Stimulated activated naive CD8-positive, alpha-beta T cell treated with anti-CD3 and anti-CD28 coated beads, Interleukin-15, Interleukin-2, amounts not matched to agents 100 ng/mL and 50 ng/mL, for 24 hours (primary cell): ENCODE measurements at regions not wholly inside any gene's neighbourhood (a gene's known extent, or its start where the extent isn't known, plus 50 kb on each side); places are given as distances from the start of the nearest gene placed in this dataset.

Source experiments
- H3K27ac Mint-ChIP-seq: one replicate; pipeline ENCODE4 v1.8.0; 2021; ENCODE audit warnings: mild to moderate bottlenecking, mixed read lengths
- H3K27me3 Mint-ChIP-seq: one replicate; pipeline ENCODE4 v1.8.0; 2021; ENCODE audit warnings: mixed read lengths
- H3K36me3 Mint-ChIP-seq: one replicate; pipeline ENCODE4 v1.8.0; 2021; ENCODE audit warnings: low read depth, mixed read lengths
- H3K4me1 Mint-ChIP-seq: one replicate; pipeline ENCODE4 v1.8.0; 2021; ENCODE audit warnings: low read depth, mixed read lengths
- H3K4me3 Mint-ChIP-seq: one replicate; pipeline ENCODE4 v1.8.0; 2021; ENCODE audit warnings: mild to moderate bottlenecking, mixed read lengths
- H3K9me3 Mint-ChIP-seq: one replicate; pipeline ENCODE4 v1.8.0; 2021; ENCODE audit warnings: mixed read lengths

DNA sequence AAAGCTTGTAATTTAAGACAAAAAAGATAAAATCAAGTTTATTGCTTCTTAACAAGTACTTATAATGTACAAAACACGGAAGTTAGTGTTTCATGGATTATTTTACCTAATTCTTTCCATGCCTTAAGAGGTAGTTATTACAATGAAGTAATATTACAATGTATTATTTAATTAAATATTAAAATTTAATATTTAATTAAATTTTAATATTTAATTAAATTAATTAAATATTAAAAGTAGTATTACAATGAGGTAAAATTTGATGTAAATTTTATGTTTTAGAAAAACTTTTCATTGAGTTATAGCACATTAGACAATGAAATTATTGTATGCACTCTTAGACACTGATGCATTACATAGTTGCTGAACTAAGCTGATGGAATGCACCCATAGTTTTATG, 220.7 kb upstream of the NETO1 start:
- H3K27me3 Mint-ChIP-seq = no peaks in the 10 kb centered on the region
- H3K27ac Mint-ChIP-seq = no peak overlapping the region
- H3K36me3 Mint-ChIP-seq = no peaks in the 10 kb centered on the region
- H3K9me3 Mint-ChIP-seq = peaks cover 11% of the 10 kb centered on the region
- no peaks in the 10 kb centered on the region for H3K4me1 Mint-ChIP-seq
- no peak overlapping the region for H3K4me3 Mint-ChIP-seq

DNA sequence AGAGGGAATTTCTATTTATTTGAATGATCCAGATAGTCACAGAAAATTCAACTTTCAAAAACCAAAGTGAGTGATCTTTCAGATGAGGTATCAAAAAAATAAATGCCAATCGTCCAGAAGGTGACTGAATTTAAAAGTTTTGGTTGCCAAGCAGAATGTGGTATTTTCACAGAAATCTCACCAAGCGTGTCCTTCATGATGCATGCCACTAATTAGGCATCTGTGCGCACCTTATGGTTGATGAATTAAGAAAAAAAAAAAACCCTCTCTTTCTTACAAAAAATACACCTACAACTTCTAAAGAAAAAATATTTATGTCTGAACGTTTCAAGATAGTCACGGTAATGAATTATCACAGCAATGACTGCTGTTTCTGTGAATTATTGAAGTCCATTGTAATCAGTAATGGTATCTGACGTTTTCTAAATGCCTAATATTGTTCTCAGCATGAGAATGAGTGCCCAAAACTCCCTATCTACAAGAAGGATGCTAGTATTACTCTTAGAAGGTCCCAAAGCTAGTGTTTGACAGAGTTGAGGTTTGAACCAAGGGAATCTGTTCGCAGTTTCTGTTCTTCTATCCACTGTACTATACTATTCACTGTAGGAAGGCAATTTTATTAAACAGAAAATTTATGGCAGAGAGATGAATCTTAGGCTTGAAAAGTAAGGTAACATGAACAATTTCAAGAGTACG, 219.6 kb upstream of the NETO1 start:
- Mint-ChIP-seq H3K36me3 (no peaks in the 10 kb centered on the region), H3K27ac (no peak overlapping the region), H3K4me3 (no peak overlapping the region), H3K9me3 (peaks cover 11% of the 10 kb centered on the region), H3K4me1 (no peaks in the 10 kb centered on the region), H3K27me3 (no peaks in the 10 kb centered on the region)

DNA sequence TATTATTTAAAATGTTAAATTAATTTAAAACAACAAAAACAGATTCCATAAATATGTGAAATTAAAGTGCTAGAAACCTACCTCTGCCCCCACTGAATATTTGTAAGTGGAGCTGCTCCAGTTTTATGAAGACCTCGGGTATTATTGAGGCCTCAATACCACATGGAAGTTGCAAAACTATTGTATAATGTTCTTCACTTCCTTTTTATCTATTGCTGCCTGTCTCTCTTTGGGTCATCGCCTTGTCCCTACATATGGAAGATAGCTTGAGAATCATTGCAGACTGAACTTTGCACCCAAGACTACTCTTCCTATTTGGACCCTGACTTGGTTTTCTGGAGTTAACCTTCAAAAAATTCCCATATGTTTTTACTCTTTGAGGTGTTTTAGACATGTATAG, 212.1 kb upstream of the NETO1 start:
- Mint-ChIP-seq H3K4me1 (no peaks in the 10 kb centered on the region), H3K4me3 (no peak overlapping the region), H3K27me3 (no peaks in the 10 kb centered on the region), H3K27ac (no peak overlapping the region), H3K9me3 (peaks cover 3% of the 10 kb centered on the region), H3K36me3 (no peaks in the 10 kb centered on the region)

DNA sequence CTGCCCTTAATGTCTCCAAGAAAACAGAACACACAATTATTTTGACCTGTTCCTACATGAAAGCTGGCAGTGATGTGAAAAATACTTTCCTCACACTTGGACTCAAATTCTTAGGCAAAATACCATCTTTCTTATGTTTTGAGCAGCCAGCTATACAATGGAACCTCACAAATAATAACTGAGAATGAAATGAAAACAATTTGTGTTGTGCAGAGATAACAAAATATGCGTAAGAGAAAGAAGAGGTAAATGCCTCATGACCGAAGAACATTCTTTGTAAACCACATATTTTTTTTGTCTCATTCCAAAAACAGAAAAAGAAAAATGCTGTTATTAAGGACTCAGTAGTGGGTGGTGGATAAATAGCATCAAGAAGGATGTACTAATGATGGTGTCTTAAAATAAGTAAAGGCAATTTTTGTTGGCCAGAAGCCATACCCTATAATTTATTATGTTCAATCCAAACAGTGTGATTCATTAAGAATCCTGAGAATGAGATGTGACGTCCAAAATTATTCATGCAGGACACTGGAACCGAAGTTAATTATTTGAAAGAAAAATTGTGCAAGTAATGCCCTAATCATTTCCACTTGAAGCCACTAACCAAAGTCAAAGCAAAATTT, 193.0 kb upstream of the NETO1 start:
- no peak overlapping the region for H3K4me3 Mint-ChIP-seq
- H3K4me1 Mint-ChIP-seq = no peaks in the 10 kb centered on the region
- H3K27me3 Mint-ChIP-seq = no peaks in the 10 kb centered on the region
- no peaks in the 10 kb centered on the region for H3K9me3 Mint-ChIP-seq
- H3K27ac Mint-ChIP-seq = no peak overlapping the region
- no peaks in the 10 kb centered on the region for H3K36me3 Mint-ChIP-seq

- H3K27ac Mint-ChIP-seq = no peak overlapping the region
- H3K4me3 Mint-ChIP-seq = no peak overlapping the region
- H3K27me3 Mint-ChIP-seq = no peaks in the 10 kb centered on the region
- no peaks in the 10 kb centered on the region for H3K36me3 Mint-ChIP-seq
- H3K4me1 Mint-ChIP-seq = no peaks in the 10 kb centered on the region
- no peaks in the 10 kb centered on the region for H3K9me3 Mint-ChIP-seq
Measured at GRCh38 chr18:73059280-73059679, 191.5 kb upstream of the NETO1 start.

DNA sequence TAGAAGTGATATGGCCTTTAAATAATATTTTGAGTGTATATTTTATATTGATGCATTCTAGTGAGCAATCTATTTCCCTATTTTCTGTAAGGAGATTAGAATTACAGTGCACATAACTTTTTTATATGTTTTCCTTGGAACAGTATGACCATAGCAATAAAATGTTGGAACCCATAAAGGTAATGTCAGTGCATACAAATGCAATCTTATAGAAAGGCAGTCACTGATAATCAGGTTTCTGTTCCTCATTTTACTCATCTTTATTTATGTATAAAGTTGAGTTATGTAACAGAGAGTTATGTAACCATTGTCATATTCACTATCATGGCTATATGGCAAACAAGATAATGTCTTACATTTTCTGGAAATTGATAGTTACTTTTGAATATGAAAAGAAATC, 179.9 kb upstream of the NETO1 start:
- H3K4me3 Mint-ChIP-seq = no peak overlapping the region
- H3K27me3 Mint-ChIP-seq = no peaks in the 10 kb centered on the region
- H3K9me3 Mint-ChIP-seq = peaks cover 9% of the 10 kb centered on the region
- H3K27ac Mint-ChIP-seq = no peak overlapping the region
- no peaks in the 10 kb centered on the region for H3K36me3 Mint-ChIP-seq
- H3K4me1 Mint-ChIP-seq = no peaks in the 10 kb centered on the region

DNA sequence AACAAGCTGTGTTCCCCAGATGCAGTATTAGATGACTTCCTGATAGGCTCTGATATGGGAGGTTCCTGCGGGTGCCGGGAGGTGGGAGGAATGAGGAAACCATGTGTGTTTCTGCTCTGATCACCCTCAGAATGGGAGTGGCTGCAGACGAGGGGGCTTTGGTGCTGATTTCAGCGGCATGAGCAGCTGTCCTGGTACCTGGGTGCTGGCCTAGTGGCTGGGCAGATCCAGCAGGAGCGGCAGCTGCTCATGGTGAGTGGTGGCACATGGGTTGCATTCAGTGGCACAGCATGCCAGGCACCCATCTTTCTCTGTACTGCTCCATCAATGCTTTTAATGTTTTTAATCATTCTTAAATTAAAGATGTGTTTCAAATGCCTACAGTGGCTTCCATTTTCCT, 177.2 kb upstream of the NETO1 start:
- peaks cover 6% of the 10 kb centered on the region for H3K9me3 Mint-ChIP-seq
- H3K4me1 Mint-ChIP-seq = no peaks in the 10 kb centered on the region
- H3K27ac Mint-ChIP-seq = no peak overlapping the region
- no peaks in the 10 kb centered on the region for H3K27me3 Mint-ChIP-seq
- no peak overlapping the region for H3K4me3 Mint-ChIP-seq
- H3K36me3 Mint-ChIP-seq = no peaks in the 10 kb centered on the region

- H3K36me3 Mint-ChIP-seq = no peaks in the 10 kb centered on the region
- peaks cover 6% of the 10 kb centered on the region for H3K9me3 Mint-ChIP-seq
- H3K27me3 Mint-ChIP-seq = no peaks in the 10 kb centered on the region
- no peaks in the 10 kb centered on the region for H3K4me1 Mint-ChIP-seq
- no peak overlapping the region for H3K27ac Mint-ChIP-seq
- no peak overlapping the region for H3K4me3 Mint-ChIP-seq
Measured at GRCh38 chr18:73043611-73044010, 175.8 kb upstream of the NETO1 start.

GRCh38 chr18:73043211-73043610, 175.4 kb upstream of the NETO1 start:
- Mint-ChIP-seq H3K9me3 (peaks cover 10% of the 10 kb centered on the region), H3K4me1 (no peaks in the 10 kb centered on the region), H3K27ac (no peak overlapping the region), H3K36me3 (no peaks in the 10 kb centered on the region), H3K4me3 (no peak overlapping the region), H3K27me3 (no peaks in the 10 kb centered on the region)

DNA sequence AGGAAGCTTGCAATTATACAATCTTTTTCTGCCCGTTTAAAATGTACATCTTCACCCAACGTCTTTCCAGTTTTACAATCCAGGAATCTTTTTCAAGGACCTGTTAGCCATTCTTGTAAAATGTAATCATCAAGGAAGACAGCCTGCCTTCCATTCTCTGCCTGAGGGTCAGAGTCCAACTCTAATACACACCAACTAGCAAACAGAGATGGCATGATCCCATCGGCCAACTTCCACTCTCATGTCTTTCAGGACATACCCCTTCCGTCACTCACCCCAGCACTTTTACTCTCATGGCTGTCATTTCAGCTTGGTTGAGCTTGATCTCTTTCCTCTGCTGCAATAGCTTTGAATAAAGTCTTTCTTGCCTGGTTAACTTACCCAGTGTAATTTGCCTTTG, 172.5 kb upstream of the NETO1 start:
- H3K36me3 Mint-ChIP-seq = no peaks in the 10 kb centered on the region
- H3K27ac Mint-ChIP-seq = no peak overlapping the region
- no peaks in the 10 kb centered on the region for H3K4me1 Mint-ChIP-seq
- no peak overlapping the region for H3K4me3 Mint-ChIP-seq
- H3K9me3 Mint-ChIP-seq = peaks cover 4% of the 10 kb centered on the region
- no peaks in the 10 kb centered on the region for H3K27me3 Mint-ChIP-seq

DNA sequence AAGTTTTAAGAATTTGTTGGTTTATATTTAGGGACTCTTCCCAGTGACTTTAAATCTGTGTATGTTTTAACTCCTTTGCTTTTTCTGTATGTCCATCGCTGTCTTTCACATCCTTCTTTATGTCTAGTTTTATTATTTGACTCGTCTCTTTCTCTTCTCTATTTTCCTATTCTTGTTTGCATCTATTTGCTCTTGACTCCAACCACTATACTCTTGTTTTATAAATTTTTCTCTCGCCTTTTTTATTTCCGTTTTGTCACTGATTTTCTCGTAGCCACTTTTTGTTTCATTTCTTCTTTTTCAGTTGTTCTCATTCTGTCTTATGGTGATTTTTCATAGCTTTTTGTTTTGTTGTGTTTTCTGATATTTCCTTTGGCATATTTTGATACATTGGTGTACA, 170.5 kb upstream of the NETO1 start:
- peaks cover 4% of the 10 kb centered on the region for H3K9me3 Mint-ChIP-seq
- no peaks in the 10 kb centered on the region for H3K27me3 Mint-ChIP-seq
- H3K4me1 Mint-ChIP-seq = no peaks in the 10 kb centered on the region
- no peak overlapping the region for H3K4me3 Mint-ChIP-seq
- peak overlapping the region; percentile 10 for H3K27ac Mint-ChIP-seq
- H3K36me3 Mint-ChIP-seq = no peaks in the 10 kb centered on the region

- peaks cover 11% of the 10 kb centered on the region for H3K9me3 Mint-ChIP-seq
- H3K4me1 Mint-ChIP-seq = no peaks in the 10 kb centered on the region
- no peak overlapping the region for H3K27ac Mint-ChIP-seq
- H3K27me3 Mint-ChIP-seq = no peaks in the 10 kb centered on the region
- no peaks in the 10 kb centered on the region for H3K36me3 Mint-ChIP-seq
- H3K4me3 Mint-ChIP-seq = no peak overlapping the region
Measured at GRCh38 chr18:73023975-73024374, 156.2 kb upstream of the NETO1 start.

GRCh38 chr18:73009691-73010090, 141.9 kb upstream of the NETO1 start:
- H3K36me3 Mint-ChIP-seq = no peaks in the 10 kb centered on the region
- H3K4me3 Mint-ChIP-seq = no peak overlapping the region
- H3K4me1 Mint-ChIP-seq = peaks cover 8% of the 10 kb centered on the region
- no peak overlapping the region for H3K27ac Mint-ChIP-seq
- H3K9me3 Mint-ChIP-seq = peaks cover 17% of the 10 kb centered on the region
- no peaks in the 10 kb centered on the region for H3K27me3 Mint-ChIP-seq

- Mint-ChIP-seq H3K36me3 (no peaks in the 10 kb centered on the region), H3K9me3 (peaks cover 25% of the 10 kb centered on the region), H3K27ac (no peak overlapping the region), H3K27me3 (no peaks in the 10 kb centered on the region), H3K4me1 (peaks cover 8% of the 10 kb centered on the region), H3K4me3 (no peak overlapping the region)
Measured at GRCh38 chr18:73007915-73008308, 140.1 kb upstream of the NETO1 start.

GRCh38 chr18:73007195-73007914, 139.6 kb upstream of the NETO1 start:
- Mint-ChIP-seq H3K36me3 (no peaks in the 10 kb centered on the region), H3K27ac (no peak overlapping the region), H3K9me3 (peaks cover 22% of the 10 kb centered on the region), H3K27me3 (no peaks in the 10 kb centered on the region), H3K4me3 (no peak overlapping the region), H3K4me1 (peaks cover 8% of the 10 kb centered on the region)
